Gastroesophageal sphincter (tissue), 4 donors: ENCODE measurements at regions not wholly inside any gene's neighbourhood (a gene's known extent, or its start where the extent isn't known, plus 50 kb on each side); places are given as distances from the start of the nearest gene placed in this dataset.

ENCODE experiments used
- ATAC-seq: fragments of 150-250 bp; one replicate; pipeline ENCODE4 v1.9.1; 2016; ENCODE audit warnings: mild to moderate bottlenecking, moderate library complexity
- H3K27ac ChIP-seq, 4 donors: fragments of 200-600 bp; sonication (generic) in 3 of 4; 1 replicate in 3 of 4; 2 replicates in 1 of 4; pipeline ENCODE4 v1.5.1; 2016 to 2019
- H3K27me3 ChIP-seq: fragments of 200-600 bp; sonication (generic); one replicate; pipeline ENCODE4 v1.5.1; 2019
- H3K36me3 ChIP-seq, 2 donors: fragments of 200-600 bp; sonication (generic); one replicate each; pipeline ENCODE4 v1.5.1; 2019; ENCODE audit warnings: control low read depth in 1 of 2
- H3K4me1 ChIP-seq, 3 donors: fragments of 200-600 bp; sonication (generic); 1 replicate in 2 of 3; 2 replicates in 1 of 3; pipeline ENCODE4 v1.5.1; 2016 to 2019; ENCODE audit warnings: control low read depth in 2 of 3
- H3K4me3 ChIP-seq, 2 donors: fragments of 200-600 bp; sonication (generic); one replicate each; pipeline ENCODE4 v1.5.1; 2019; ENCODE audit warnings: mild to moderate bottlenecking in 1 of 2, moderate library complexity in 1 of 2
- H3K9me3 ChIP-seq, 3 donors: fragments of 200-600 bp; sonication (generic); one replicate each; pipeline ENCODE4 v1.5.1; 2017 to 2019; ENCODE audit warnings: control low read depth in 2 of 3
- EP300 ChIP-seq: sonication (generic); formaldehyde crosslinking; IDR thresholded peaks from one replicate; pipeline ENCODE4 v1.6.1; 2017; ENCODE audit warnings: antibody characterized with exemption, mild to moderate bottlenecking
- POLR2A ChIP-seq, 2 donors: fragments of 450-650 bp; IDR thresholded peaks; one replicate each; pipeline ENCODE4 v1.6.1; 2017; ENCODE audit warnings: antibody characterized with exemption in 2 of 2, mild to moderate bottlenecking in 2 of 2, moderate library complexity in 1 of 2
- POLR2AphosphoS5 ChIP-seq: sonication (generic); formaldehyde crosslinking; IDR thresholded peaks from one replicate; pipeline ENCODE4 v1.6.1; 2017; ENCODE audit warnings: antibody characterized with exemption
- WGBS, 2 donors: methylation state at CpG; one replicate each; pipeline ENCODE4 v1.1.5; 2018; ENCODE audit warnings: low coverage in 1 of 2; 5-methylcytosine and 5-hydroxymethylcytosine counted together
- TF ChIP-seq, protein P1 (sequence below), 4 experiments: fragments of 200-600 bp in 2 of 4; fragments of 450-650 bp in 2 of 4; sonication (generic) in 1 of 4; IDR thresholded peaks; one replicate each; pipeline ENCODE4 v1.5.1; 2017 to 2019; ENCODE audit warnings: antibody characterized with exemption in 4 of 4, mild to moderate bottlenecking in 2 of 4, moderate library complexity in 2 of 4

DNA sequence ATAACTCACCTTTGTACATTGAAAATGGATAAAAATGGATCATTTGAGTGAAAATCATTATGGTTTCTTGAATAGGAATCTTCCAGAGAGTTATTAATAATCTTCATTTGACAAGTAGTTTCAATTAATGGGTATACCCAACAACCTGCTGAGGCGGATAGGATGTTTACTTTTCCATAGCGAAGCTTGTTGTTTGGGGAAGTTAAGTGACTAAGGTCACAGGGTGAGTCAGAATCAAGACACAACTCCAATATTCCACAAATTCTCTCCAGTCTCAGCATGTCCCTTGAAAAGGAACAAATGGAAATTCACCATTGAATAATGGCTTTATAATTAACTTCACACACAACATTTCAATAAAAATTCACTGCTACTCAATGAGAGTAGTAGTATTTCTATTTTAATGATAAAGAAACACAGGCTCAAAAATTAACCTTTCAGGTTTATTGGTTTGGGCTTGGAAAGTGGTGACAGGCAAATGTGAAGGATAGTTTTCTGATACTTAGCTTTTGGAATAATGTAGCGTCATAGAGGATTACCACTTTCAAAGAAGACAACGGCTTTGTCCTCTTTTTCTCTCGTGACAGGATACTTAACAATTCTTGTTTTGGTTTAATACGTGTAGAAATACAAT lies 211.3 kb downstream of the GPD2 start:
- no peak for TF ChIP-seq POLR2A (IDR thresholded peaks at IDR 0.05)
- no peak for TF ChIP-seq EP300
- TF ChIP-seq, protein P1, sequence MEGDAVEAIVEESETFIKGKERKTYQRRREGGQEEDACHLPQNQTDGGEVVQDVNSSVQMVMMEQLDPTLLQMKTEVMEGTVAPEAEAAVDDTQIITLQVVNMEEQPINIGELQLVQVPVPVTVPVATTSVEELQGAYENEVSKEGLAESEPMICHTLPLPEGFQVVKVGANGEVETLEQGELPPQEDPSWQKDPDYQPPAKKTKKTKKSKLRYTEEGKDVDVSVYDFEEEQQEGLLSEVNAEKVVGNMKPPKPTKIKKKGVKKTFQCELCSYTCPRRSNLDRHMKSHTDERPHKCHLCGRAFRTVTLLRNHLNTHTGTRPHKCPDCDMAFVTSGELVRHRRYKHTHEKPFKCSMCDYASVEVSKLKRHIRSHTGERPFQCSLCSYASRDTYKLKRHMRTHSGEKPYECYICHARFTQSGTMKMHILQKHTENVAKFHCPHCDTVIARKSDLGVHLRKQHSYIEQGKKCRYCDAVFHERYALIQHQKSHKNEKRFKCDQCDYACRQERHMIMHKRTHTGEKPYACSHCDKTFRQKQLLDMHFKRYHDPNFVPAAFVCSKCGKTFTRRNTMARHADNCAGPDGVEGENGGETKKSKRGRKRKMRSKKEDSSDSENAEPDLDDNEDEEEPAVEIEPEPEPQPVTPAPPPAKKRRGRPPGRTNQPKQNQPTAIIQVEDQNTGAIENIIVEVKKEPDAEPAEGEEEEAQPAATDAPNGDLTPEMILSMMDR (IDR thresholded peaks at IDR 0.05), result no peak
- no peak for TF ChIP-seq POLR2AphosphoS5
- Histone ChIP-seq H3K4me1 (no peaks in the 10 kb centered on the region), H3K36me3 (no peaks in the 10 kb centered on the region), H3K27me3 (no peaks in the 10 kb centered on the region), H3K27ac (no peak overlapping the region), H3K4me3 (no peak overlapping the region), H3K9me3 (no peaks in the 10 kb centered on the region)
- 78 to 83% methylated on average over 6 of the region's 6 CpGs for WGBS, 2 donors
- no peak for ATAC-seq

DNA sequence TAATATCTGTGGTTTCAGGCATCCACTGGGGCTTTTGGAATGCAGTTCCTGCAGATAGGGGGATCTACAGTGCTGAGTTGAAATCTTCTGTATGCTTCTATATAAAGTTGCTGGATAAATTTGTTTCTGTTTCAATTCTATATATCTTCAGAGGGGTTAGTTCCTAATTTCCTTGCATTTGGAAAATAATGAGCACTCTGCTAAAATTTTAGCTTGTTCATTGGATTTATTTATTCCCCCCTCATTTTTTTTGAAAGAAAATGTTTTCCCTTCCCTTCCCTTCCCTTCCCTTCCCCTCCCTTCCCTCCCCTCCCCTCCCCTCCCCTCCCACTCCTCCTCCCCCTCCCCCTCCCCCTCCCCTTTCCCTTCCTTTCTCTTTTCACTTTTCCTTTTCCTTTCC lies 212.3 kb downstream of the GPD2 start:
- TF ChIP-seq EP300 (no peak), POLR2A (IDR thresholded peaks at IDR 0.05) (no peak), POLR2AphosphoS5 (no peak)
- TF ChIP-seq, protein P1 (IDR thresholded peaks at IDR 0.05), result no peak
- H3K27me3 ChIP-seq, result no peaks in the 10 kb centered on the region
- no peaks in the 10 kb centered on the region for H3K36me3 ChIP-seq
- ATAC-seq, result no peak
- H3K27ac ChIP-seq, result no peak overlapping the region
- no peaks in the 10 kb centered on the region for H3K4me1 ChIP-seq
- H3K4me3 ChIP-seq, result no peak overlapping the region
- no peaks in the 10 kb centered on the region for H3K9me3 ChIP-seq

DNA sequence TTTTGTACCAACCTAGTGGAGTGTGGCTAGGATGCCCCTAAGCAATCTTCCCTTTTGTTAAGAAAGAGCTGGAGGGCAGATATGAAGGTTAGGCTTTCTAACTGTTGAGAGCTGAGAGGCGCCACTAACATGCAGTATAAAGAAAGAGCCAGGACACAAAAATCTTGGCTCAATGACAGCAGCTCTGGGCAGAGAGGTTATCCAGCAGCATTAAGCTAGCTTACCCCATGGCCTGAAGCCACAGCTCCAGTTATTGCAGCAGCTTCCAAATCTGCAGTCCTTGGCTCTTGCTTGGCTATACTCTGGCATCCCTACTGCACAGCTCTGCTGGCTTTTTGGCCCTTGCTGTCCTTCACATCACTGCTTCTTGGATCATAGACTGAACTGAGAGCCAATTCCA lies 213.4 kb downstream of the GPD2 start:
- H3K36me3 ChIP-seq, result no peaks in the 10 kb centered on the region
- no peaks in the 10 kb centered on the region for H3K27me3 ChIP-seq
- TF ChIP-seq POLR2AphosphoS5, result no peak
- TF ChIP-seq POLR2A (IDR thresholded peaks at IDR 0.05), result no peak
- TF ChIP-seq, protein P1 (IDR thresholded peaks at IDR 0.05), result no peak
- TF ChIP-seq EP300, result no peak
- no peaks in the 10 kb centered on the region for H3K9me3 ChIP-seq
- ATAC-seq, result no peak
- no peak overlapping the region for H3K4me3 ChIP-seq
- no peaks in the 10 kb centered on the region for H3K4me1 ChIP-seq
- H3K27ac ChIP-seq, result no peak overlapping the region
- 29% methylated on average over 1 of the region's 1 CpG; no CpG with 5 or more reads in 1 of the 2 donors for WGBS, 2 donors

DNA sequence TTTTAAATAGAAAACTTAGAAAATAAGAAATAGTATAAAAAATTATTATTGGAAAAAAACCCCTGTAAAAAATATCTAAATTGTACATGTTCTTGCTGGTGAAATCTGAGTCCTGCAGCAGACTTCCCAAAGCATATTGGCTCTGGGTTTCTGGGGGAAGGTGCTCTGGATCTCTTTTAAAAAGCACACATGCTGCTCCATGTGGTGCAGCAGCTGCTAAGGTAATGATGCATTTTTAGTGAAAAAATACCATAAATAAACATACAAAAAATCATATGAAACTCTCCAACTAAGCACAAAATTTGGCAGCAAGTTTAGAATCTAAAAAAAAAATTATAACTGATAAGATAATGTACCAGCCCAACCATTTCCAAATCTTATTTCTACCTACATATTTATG lies 216.5 kb downstream of the GPD2 start:
- no peak for TF ChIP-seq EP300
- TF ChIP-seq, protein P1 (IDR thresholded peaks at IDR 0.05), result no peak
- TF ChIP-seq POLR2AphosphoS5, result no peak
- no peak for TF ChIP-seq POLR2A (IDR thresholded peaks at IDR 0.05)
- H3K4me1 ChIP-seq, result no peaks in the 10 kb centered on the region
- no peaks in the 10 kb centered on the region for H3K27me3 ChIP-seq
- no peaks in the 10 kb centered on the region for H3K36me3 ChIP-seq
- H3K4me3 ChIP-seq, result no peak overlapping the region
- no peak for ATAC-seq
- no peaks in the 10 kb centered on the region for H3K9me3 ChIP-seq
- H3K27ac ChIP-seq, result no peak overlapping the region

DNA sequence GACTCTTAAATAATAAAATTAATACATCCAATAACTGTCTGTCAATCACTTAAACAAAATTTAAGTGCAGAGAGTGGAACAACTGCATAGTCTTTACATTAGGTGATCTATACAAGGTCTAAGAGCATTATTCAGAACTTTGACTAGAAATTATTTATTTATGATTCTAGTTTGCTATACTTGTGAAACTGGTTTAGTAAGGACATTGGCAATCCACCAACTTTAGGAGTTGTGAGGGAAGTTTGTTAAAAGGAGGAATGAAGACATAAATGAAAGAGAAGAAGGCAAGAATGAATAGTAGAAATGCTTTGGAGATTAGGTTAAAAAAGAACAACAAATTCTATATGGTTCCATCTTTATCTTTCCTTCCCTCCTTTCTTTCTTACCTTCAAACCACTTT lies 217.5 kb downstream of the GPD2 start:
- H3K27me3 ChIP-seq, result no peaks in the 10 kb centered on the region
- TF ChIP-seq, protein P1 (IDR thresholded peaks at IDR 0.05), result no peak
- TF ChIP-seq EP300, result no peak
- no peak for TF ChIP-seq POLR2A (IDR thresholded peaks at IDR 0.05)
- no peak for TF ChIP-seq POLR2AphosphoS5

More for the DNA sequence above, 217.5 kb downstream of the GPD2 start:
- H3K9me3 ChIP-seq, result no peaks in the 10 kb centered on the region
- H3K27ac ChIP-seq, result no peak overlapping the region
- H3K4me3 ChIP-seq, result no peak overlapping the region
- H3K36me3 ChIP-seq, result no peaks in the 10 kb centered on the region
- no peak for ATAC-seq
- H3K4me1 ChIP-seq, result no peaks in the 10 kb centered on the region
